Stimulated activated CD4-positive, alpha-beta T cell treated with anti-CD3 and anti-CD28 coated beads, Interleukin-15, amount 100 ng/mL, for 24 hours (primary cell): ENCODE measurements at regions not wholly inside any gene's neighbourhood (a gene's known extent, or its start where the extent isn't known, plus 50 kb on each side); places are given as distances from the start of the nearest gene placed in this dataset.

ENCODE experiments used
- DNase-seq: peaks from one replicate; pipeline ENCODE4 v3.0.0-alpha.2; 2020

GRCh38 chr1:11338284-11338924, 65.4 kb downstream of the UBIAD1 start:
- no peak for DNase-seq

DNA sequence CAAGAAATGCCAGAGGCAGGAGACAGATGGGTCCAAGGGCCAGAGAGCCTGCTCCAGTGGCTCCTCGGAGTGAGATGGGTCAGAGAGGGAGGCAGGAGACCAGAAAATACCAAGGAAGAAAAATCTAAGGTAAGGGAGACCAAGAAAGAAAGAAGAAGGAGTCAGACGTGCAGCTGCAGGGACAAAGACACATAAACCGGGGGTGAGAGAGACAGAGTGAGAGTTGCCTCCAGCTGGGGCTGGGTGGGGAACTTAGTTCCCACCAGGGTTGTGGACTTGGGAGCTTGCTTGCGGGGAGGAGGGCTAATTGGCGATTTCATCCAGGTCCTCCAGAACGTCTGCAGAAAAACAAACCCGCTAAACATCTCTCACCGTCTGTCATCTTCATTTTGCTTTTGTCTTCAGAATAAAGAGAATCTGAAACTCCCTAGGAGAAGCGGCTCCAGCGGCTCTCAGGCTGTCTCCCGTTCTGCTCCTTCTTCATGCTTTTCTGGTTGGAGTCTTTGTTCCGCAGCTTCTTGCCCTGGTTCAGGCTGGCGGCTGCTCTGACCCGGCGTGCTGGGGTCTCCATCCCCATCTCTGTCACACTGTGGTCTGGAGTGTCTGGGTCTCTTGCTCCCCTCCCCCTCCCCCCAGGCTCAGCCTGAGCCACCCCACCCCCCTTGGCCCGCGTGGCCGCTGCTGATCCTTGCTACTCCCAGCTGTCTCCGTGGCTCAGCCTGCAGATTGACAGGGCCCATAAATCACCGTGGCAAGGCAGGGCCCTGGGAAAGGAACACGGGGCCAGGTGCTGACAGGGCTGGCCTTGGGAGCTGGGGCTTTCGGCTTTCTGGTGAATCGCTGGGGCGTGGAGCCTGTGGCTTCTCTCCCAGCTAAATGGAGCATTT, 66.6 kb downstream of the UBIAD1 start:
- no peak for DNase-seq

GRCh38 chr1:11340233-11340632, 67.2 kb downstream of the UBIAD1 start:
- DNase-seq: no peak

- DNase-seq: no peak
Measured at GRCh38 chr1:11341901-11342552, 69.0 kb downstream of the UBIAD1 start.

GRCh38 chr1:11342621-11343032, 69.6 kb downstream of the UBIAD1 start:
- no peak for DNase-seq

- DNase-seq: no peak
Measured at GRCh38 chr1:11345971-11346715, 73.1 kb downstream of the UBIAD1 start.

GRCh38 chr1:11350265-11350664, 77.3 kb downstream of the UBIAD1 start:
- no peak for DNase-seq

- DNase-seq: no peak
Measured at GRCh38 chr1:11352058-11352715, 79.2 kb downstream of the UBIAD1 start.

GRCh38 chr1:11352816-11353799, 80.1 kb downstream of the UBIAD1 start:
- no peak for DNase-seq

- DNase-seq: no peak
Measured at GRCh38 chr1:11354893-11355553, 82.0 kb downstream of the UBIAD1 start.

- DNase-seq: no peak
Measured at GRCh38 chr1:11355559-11356475, 82.8 kb downstream of the UBIAD1 start.

GRCh38 chr1:11357276-11357675, 84.3 kb downstream of the UBIAD1 start:
- DNase-seq: no peak

DNA sequence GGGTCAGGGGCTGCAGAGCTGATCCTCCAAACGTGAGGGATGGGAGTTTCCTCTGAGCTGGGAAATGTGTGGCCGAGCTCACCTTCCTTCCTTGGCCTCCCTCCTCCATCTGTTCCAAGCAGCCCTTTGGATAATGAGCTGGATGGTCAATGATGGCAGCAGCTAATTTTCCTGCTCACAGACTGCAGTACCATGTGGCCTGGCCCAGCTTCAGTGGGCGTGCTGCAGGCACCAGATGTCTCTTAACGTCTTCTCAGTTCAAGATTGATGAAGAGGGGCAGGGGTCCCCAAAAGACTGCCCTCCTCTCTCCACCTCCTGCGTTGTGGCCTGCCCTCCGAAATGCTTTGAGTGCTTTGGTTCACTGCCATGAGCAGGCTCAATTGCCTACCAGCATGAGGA, 86.0 kb downstream of the UBIAD1 start:
- no peak for DNase-seq

GRCh38 chr1:11362547-11363021, 89.6 kb downstream of the UBIAD1 start:
- DNase-seq: no peak

GRCh38 chr1:11364170-11364569, 91.2 kb downstream of the UBIAD1 start:
- DNase-seq: peak; percentile 11

DNA sequence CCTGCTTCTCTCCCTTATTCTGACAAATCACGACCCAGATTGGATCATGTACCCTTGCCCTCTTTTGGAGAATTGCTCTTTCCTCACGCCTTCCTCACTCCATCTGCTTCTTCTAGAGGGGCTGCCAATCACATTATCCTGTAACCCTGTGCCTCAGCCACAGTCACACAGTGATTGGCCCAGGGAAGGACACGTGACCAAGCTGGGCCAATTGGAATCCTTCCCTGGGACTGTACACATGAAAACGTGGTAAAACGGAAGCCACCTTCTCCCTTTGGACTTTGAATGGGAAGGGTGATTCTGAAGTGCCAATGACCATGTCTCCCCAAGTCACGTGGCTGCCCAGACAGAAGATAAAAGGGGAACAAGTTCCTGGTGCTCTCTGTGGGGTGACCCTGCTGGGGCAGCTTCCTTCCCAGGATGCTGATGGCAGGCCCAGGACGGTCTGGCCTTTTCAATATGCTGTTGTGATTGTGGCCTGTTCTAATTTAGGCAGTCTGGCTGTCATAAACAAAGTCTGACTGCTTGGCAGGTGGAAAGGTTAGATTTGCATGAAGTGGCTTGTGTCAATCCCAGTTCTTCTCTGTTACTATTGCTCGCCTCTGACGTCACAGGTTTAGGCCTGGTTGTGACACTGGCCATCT, 92.9 kb downstream of the UBIAD1 start:
- DNase-seq: no peak

DNA sequence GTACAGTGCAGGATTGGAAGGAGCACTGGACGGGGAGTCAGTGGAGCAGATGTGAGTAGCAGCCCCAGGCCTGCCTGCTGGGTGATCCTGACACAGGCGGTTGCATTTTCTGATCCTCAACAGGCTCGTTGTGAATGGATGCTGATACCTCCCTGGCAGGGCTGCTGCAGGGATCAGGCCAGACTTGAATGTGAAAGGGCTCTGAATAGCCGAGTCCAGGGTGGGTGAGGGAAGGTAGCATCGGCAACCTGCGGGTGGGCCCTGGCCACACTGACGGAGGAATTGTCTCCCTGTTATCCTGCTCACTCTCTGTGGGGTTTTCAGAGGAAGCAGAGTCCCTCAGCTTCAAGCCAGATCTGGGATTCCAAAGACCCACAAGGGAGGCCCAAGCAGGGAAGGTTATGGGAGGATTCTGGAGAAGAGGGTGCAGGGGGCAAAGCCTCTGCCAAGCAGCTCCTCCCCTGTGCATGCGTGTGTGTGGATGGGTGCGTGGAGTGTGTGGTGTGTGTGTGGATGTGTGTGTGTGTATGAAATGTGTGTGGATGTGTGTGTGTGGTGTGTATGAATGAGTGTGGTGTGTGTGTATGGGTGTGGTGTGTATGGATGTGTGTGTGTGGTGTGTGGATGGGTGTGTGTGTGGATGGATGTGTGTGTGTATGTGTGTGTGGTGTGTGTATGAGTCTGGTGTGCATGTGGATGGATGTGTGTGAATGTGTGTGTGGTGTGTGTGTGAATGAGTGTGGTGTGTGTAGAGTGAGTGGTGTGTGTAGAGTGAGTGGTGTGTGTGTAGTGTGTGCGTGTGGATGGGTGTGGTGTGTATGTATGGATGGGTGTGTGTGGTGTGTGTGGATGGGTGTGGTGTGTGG, 100.3 kb downstream of the UBIAD1 start:
- no peak for DNase-seq
